Mesenchymal stem cell (in vitro differentiated cells and primary cell): ENCODE measurements at regions not wholly inside any gene's neighbourhood (a gene's known extent, or its start where the extent isn't known, plus 50 kb on each side); places are given as distances from the start of the nearest gene placed in this dataset.

Experiments used
- DNase-seq: peaks from one replicate; pipeline ENCODE4 v3.0.0-alpha.2; 2013
- H2AFZ ChIP-seq: one replicate; pipeline ENCODE4 v1.6.1; 2013; ENCODE audit warnings: low read depth, mild to moderate bottlenecking, control low read depth, inconsistent platforms, low read length, moderate library complexity
- H2AK5ac ChIP-seq: 2 replicates; pipeline ENCODE4 v1.6.1; 2013; ENCODE audit warnings: low read length, moderate library complexity, mild to moderate bottlenecking, inconsistent platforms; ENCODE audit not compliant: severe bottlenecking
- H2BK120ac ChIP-seq: one replicate; pipeline ENCODE4 v1.6.1; 2013; ENCODE audit warnings: low read depth, mild to moderate bottlenecking, inconsistent platforms, low read length, moderate library complexity
- H2BK12ac ChIP-seq, 2 experiments: one replicate each; pipeline ENCODE4 v1.6.1; 2013; ENCODE audit warnings: inconsistent platforms in 2 of 2, low read length in 2 of 2, mild to moderate bottlenecking in 2 of 2, moderate library complexity in 2 of 2, control low read depth in 1 of 2
- H2BK15ac ChIP-seq: one replicate; pipeline ENCODE4 v1.6.1; 2013; ENCODE audit warnings: mild to moderate bottlenecking, low read depth, inconsistent platforms; ENCODE audit not compliant: poor library complexity, severe bottlenecking
- H2BK5ac ChIP-seq: 2 replicates; pipeline ENCODE4 v1.6.1; 2013; ENCODE audit warnings: low read depth, mild to moderate bottlenecking, low read length, control low read depth, inconsistent platforms; ENCODE audit not compliant: poor library complexity, severe bottlenecking
- H3K14ac ChIP-seq, 2 experiments: one replicate each; pipeline ENCODE4 v1.6.1; 2013; ENCODE audit warnings: inconsistent platforms in 2 of 2, low read length in 2 of 2, control low read depth in 1 of 2, mild to moderate bottlenecking in 1 of 2, moderate library complexity in 1 of 2
- H3K18ac ChIP-seq, 2 experiments: one replicate each; pipeline ENCODE4 v1.6.1; 2013; ENCODE audit warnings: inconsistent platforms in 2 of 2, low read length in 2 of 2, control low read depth in 1 of 2, low read depth in 1 of 2, mild to moderate bottlenecking in 1 of 2
- H3K23ac ChIP-seq, 2 experiments: one replicate each; pipeline ENCODE4 v1.6.1; 2013; ENCODE audit warnings: inconsistent platforms in 2 of 2, low read length in 2 of 2, mild to moderate bottlenecking in 2 of 2, moderate library complexity in 2 of 2, control low read depth in 1 of 2
- H3K27ac ChIP-seq: 2 replicates; pipeline ENCODE4 v1.5.1; 2013; ENCODE audit warnings: mild to moderate bottlenecking, moderate library complexity, low read length, control low read depth, inconsistent platforms; ENCODE audit not compliant: poor library complexity, severe bottlenecking
- H3K27me3 ChIP-seq, 2 experiments: 2 replicates each; pipeline versions ENCODE4 v1.6.1 to v1.7.0; 2013; ENCODE audit warnings: low read length in 2 of 2, mild to moderate bottlenecking in 2 of 2, moderate library complexity in 2 of 2, control low read depth in 1 of 2, inconsistent platforms in 1 of 2; ENCODE audit not compliant: control insufficient read depth in 1 of 2, insufficient read depth in 1 of 2
- H3K36me3 ChIP-seq, 2 experiments: 2 replicates each; pipeline versions ENCODE4 v1.6.1 to v1.7.0; 2013; ENCODE audit warnings: low read length in 2 of 2, control low read depth in 1 of 2, inconsistent platforms in 1 of 2, low read depth in 1 of 2, mild to moderate bottlenecking in 1 of 2; ENCODE audit not compliant: insufficient read depth in 2 of 2, control insufficient read depth in 1 of 2
- H3K4ac ChIP-seq, 2 experiments: one replicate each; pipeline ENCODE4 v1.6.1; 2013; ENCODE audit warnings: inconsistent platforms in 2 of 2, low read length in 2 of 2, mild to moderate bottlenecking in 2 of 2, moderate library complexity in 2 of 2, control low read depth in 1 of 2, low read depth in 1 of 2
- H3K4me1 ChIP-seq: 2 replicates; pipeline ENCODE4 v1.6.1; 2013; ENCODE audit warnings: low read depth, low read length, control low read depth; ENCODE audit not compliant: control insufficient read depth, insufficient read depth
- H3K4me2 ChIP-seq: 2 replicates; pipeline ENCODE4 v1.6.1; 2013; ENCODE audit warnings: low read length, mild to moderate bottlenecking, inconsistent platforms; ENCODE audit not compliant: poor library complexity, severe bottlenecking
- H3K4me3 ChIP-seq, 2 experiments: 2 replicates each; pipeline versions ENCODE4 v1.5.1 to v1.7.0; 2013; ENCODE audit warnings: low read length in 2 of 2, mild to moderate bottlenecking in 2 of 2, control low read depth in 1 of 2, low read depth in 1 of 2; ENCODE audit not compliant: insufficient read depth in 1 of 2
- H3K79me1 ChIP-seq: replicated peaks from 2 replicates; pipeline ENCODE4 v1.6.1; 2013; ENCODE audit warnings: mild to moderate bottlenecking, control low read depth, low read length, inconsistent platforms; ENCODE audit not compliant: poor library complexity, severe bottlenecking
- H3K9ac ChIP-seq: 2 replicates; pipeline ENCODE4 v1.7.0; 2013; ENCODE audit warnings: mild to moderate bottlenecking, low read length, moderate library complexity
- H3K9me3 ChIP-seq: 2 replicates; pipeline ENCODE4 v1.7.0; 2013; ENCODE audit warnings: mild to moderate bottlenecking, low read length; ENCODE audit not compliant: control insufficient read depth
- H4K8ac ChIP-seq: one replicate; pipeline ENCODE4 v1.6.1; 2013; ENCODE audit warnings: inconsistent platforms, mild to moderate bottlenecking, low read length, moderate library complexity
- H4K91ac ChIP-seq: one replicate; pipeline ENCODE4 v1.6.1; 2013; ENCODE audit warnings: mild to moderate bottlenecking, low read length, inconsistent platforms
- WGBS: methylation state at CpG from one replicate; pipeline ENCODE4 v1.1.7; 2013; ENCODE audit warnings: mixed read lengths; 5-methylcytosine and 5-hydroxymethylcytosine counted together

- Histone ChIP-seq H2BK15ac (no peak overlapping the region), H4K8ac (no peak overlapping the region), H2AFZ (no peak overlapping the region), H3K27me3 (no peaks in the 10 kb centered on the region), H3K4me3 (no peak overlapping the region), H2BK12ac (no peak overlapping the region), H3K4ac (no peak overlapping the region), H3K9me3 (no peaks in the 10 kb centered on the region), H3K14ac (no peak overlapping the region), H3K9ac (no peak overlapping the region), H3K79me1 (no peaks in the 10 kb centered on the region), H2AK5ac (no peak overlapping the region), H3K27ac (no peak overlapping the region), H4K91ac (no peak overlapping the region), H2BK5ac (no peak overlapping the region), H2BK120ac (no peak overlapping the region), H3K36me3 (no peaks in the 10 kb centered on the region), H3K4me2 (no peak overlapping the region), H3K18ac (no peak overlapping the region), H3K4me1 (no peaks in the 10 kb centered on the region), H3K23ac (no peak overlapping the region)
- no peak for DNase-seq
- WGBS = 78% methylated on average over 4 of the region's 4 CpGs
These were observed 407.3 kb downstream of the STIM2 start for GRCh38 chr4:27267970-27268355.

GRCh38 chr4:27270435-27270834 is 409.8 kb downstream of the STIM2 start:
- no peak overlapping the region for H4K8ac ChIP-seq
- no peaks in the 10 kb centered on the region for H3K36me3 ChIP-seq
- no peak overlapping the region for H2BK15ac ChIP-seq
- 80% methylated on average over 1 of the region's 1 CpG for WGBS
- H3K14ac ChIP-seq = no peak overlapping the region
- no peak overlapping the region for H2BK12ac ChIP-seq
- no peak overlapping the region for H4K91ac ChIP-seq
- no peak for DNase-seq
- no peak overlapping the region for H3K18ac ChIP-seq
- H3K4me2 ChIP-seq = no peak overlapping the region
- H2AFZ ChIP-seq = no peak overlapping the region
- no peak overlapping the region for H3K4ac ChIP-seq
- no peak overlapping the region for H3K9ac ChIP-seq
- no peaks in the 10 kb centered on the region for H3K9me3 ChIP-seq
- H3K4me1 ChIP-seq = no peaks in the 10 kb centered on the region
- H3K27me3 ChIP-seq = no peaks in the 10 kb centered on the region
- no peaks in the 10 kb centered on the region for H3K79me1 ChIP-seq
- H2BK5ac ChIP-seq = no peak overlapping the region
- no peak overlapping the region for H2AK5ac ChIP-seq
- no peak overlapping the region for H2BK120ac ChIP-seq
- H3K27ac ChIP-seq = no peak overlapping the region
- H3K4me3 ChIP-seq = no peak overlapping the region
- H3K23ac ChIP-seq = no peak overlapping the region

- Histone ChIP-seq H2BK5ac (no peak overlapping the region), H3K79me1 (no peaks in the 10 kb centered on the region), H3K4ac (no peak overlapping the region), H3K4me2 (no peak overlapping the region), H4K91ac (no peak overlapping the region), H3K4me3 (no peak overlapping the region), H3K4me1 (no peaks in the 10 kb centered on the region), H3K27ac (no peak overlapping the region), H3K18ac (no peak overlapping the region), H2BK120ac (no peak overlapping the region), H2AK5ac (no peak overlapping the region), H2AFZ (no peak overlapping the region), H3K36me3 (no peaks in the 10 kb centered on the region), H3K14ac (no peak overlapping the region), H3K23ac (no peak overlapping the region), H2BK12ac (no peak overlapping the region), H3K9ac (no peak overlapping the region), H3K9me3 (no peaks in the 10 kb centered on the region), H3K27me3 (no peaks in the 10 kb centered on the region), H4K8ac (no peak overlapping the region), H2BK15ac (no peak overlapping the region)
- DNase-seq = no peak
- WGBS = 79% methylated on average over 2 of the region's 4 CpGs
These were observed 410.9 kb downstream of the STIM2 start for GRCh38 chr4:27271555-27271954.

GRCh38 chr4:27272217-27272616 is 411.6 kb downstream of the STIM2 start:
- H4K91ac ChIP-seq = no peak overlapping the region
- H2AFZ ChIP-seq = no peak overlapping the region
- H2BK120ac ChIP-seq = no peak overlapping the region
- H3K23ac ChIP-seq = no peak overlapping the region
- no peak overlapping the region for H3K14ac ChIP-seq
- H3K36me3 ChIP-seq = no peaks in the 10 kb centered on the region
- no peak overlapping the region for H3K27ac ChIP-seq
- no peak overlapping the region for H2AK5ac ChIP-seq
- H3K27me3 ChIP-seq = no peaks in the 10 kb centered on the region
- no peaks in the 10 kb centered on the region for H3K9me3 ChIP-seq
- H2BK15ac ChIP-seq = no peak overlapping the region
- H4K8ac ChIP-seq = no peak overlapping the region
- no peak overlapping the region for H3K4me2 ChIP-seq
- no peak overlapping the region for H3K4ac ChIP-seq
- 0% methylated on average over 1 of the region's 1 CpG for WGBS
- no peak overlapping the region for H2BK12ac ChIP-seq
- H2BK5ac ChIP-seq = no peak overlapping the region
- H3K9ac ChIP-seq = no peak overlapping the region
- H3K4me3 ChIP-seq = no peak overlapping the region
- DNase-seq = no peak
- no peaks in the 10 kb centered on the region for H3K4me1 ChIP-seq
- no peak overlapping the region for H3K18ac ChIP-seq
- H3K79me1 ChIP-seq = no peaks in the 10 kb centered on the region
